OCI-LY1 (cell line): ENCODE measurements at regions not wholly inside any gene's neighbourhood (a gene's known extent, or its start where the extent isn't known, plus 50 kb on each side); places are given as distances from the start of the nearest gene placed in this dataset.

Experiments
- H2AFZ ChIP-seq: fragments of 200-600 bp; sonication (generic), shearing (Covaris generic); 2 replicates; pipeline ENCODE4 v1.6.0; 2014; ENCODE audit warnings: antibody characterized with exemption, mild to moderate bottlenecking, low read length
- H3F3A ChIP-seq: fragments of 200-600 bp; sonication (generic), shearing (Covaris generic); 2 replicates; pipeline ENCODE4 v1.6.0; 2014; ENCODE audit warnings: mild to moderate bottlenecking, antibody characterized with exemption, low read length, moderate library complexity; ENCODE audit not compliant: insufficient read depth
- H3K27ac ChIP-seq: fragments of 200-600 bp; sonication (generic); 2 replicates; pipeline ENCODE4 v1.5.1; 2014; ENCODE audit warnings: low read length, mixed run types, mild to moderate bottlenecking, low read depth; ENCODE audit not compliant: poor library complexity, severe bottlenecking
- H3K27me3 ChIP-seq: fragments of 200-600 bp; sonication (generic); 2 replicates; pipeline ENCODE4 v1.6.0; 2014; ENCODE audit warnings: antibody characterized with exemption, mild to moderate bottlenecking, low read length, moderate library complexity; ENCODE audit not compliant: insufficient read depth
- H3K36me3 ChIP-seq: fragments of 200-600 bp; sonication (generic); 2 replicates; pipeline ENCODE4 v1.6.1; 2014; ENCODE audit warnings: mild to moderate bottlenecking, antibody characterized with exemption, low read length, moderate library complexity, mixed read lengths; ENCODE audit not compliant: insufficient read depth
- H3K4me1 ChIP-seq: fragments of 200-600 bp; sonication (generic); 2 replicates; pipeline ENCODE4 v1.5.1; 2014; ENCODE audit warnings: mild to moderate bottlenecking, low read length, moderate library complexity; ENCODE audit not compliant: insufficient read depth, severe bottlenecking
- H3K4me2 ChIP-seq: fragments of 200-600 bp; sonication (generic), shearing (Covaris generic); 2 replicates; pipeline ENCODE4 v1.6.1; 2014; ENCODE audit warnings: low read length
- H3K4me3 ChIP-seq: fragments of 200-600 bp; sonication (generic); 2 replicates; pipeline ENCODE4 v1.5.1; 2014; ENCODE audit warnings: low read length, low read depth, mild to moderate bottlenecking, mixed read lengths; ENCODE audit not compliant: poor library complexity, severe bottlenecking
- H3K79me2 ChIP-seq: fragments of 200-600 bp; shearing (Covaris generic); 2 replicates; pipeline ENCODE4 v1.6.1; 2016; ENCODE audit warnings: mixed run types, low read length, mixed read lengths; ENCODE audit not compliant: insufficient read depth
- H3K9ac ChIP-seq: fragments of 200-600 bp; sonication (generic), shearing (Covaris generic); 2 replicates; pipeline ENCODE4 v1.6.1; 2014; ENCODE audit warnings: mild to moderate bottlenecking, low read length, mixed read lengths
- H3K9me2 ChIP-seq: fragments of 200-600 bp; sonication (generic), shearing (Covaris generic); 2 replicates; pipeline ENCODE4 v1.6.1; 2014; ENCODE audit warnings: low read depth, mild to moderate bottlenecking, low read length, mixed read lengths
- H3K9me3 ChIP-seq: fragments of 200-600 bp; shearing (Covaris generic); 2 replicates; pipeline ENCODE4 v1.6.1; 2014; ENCODE audit warnings: low read length, mixed read lengths
- H4K20me1 ChIP-seq: fragments of 200-600 bp; sonication (generic), shearing (Covaris generic); 2 replicates; pipeline ENCODE4 v1.6.0; 2016; ENCODE audit warnings: mild to moderate bottlenecking, low read length; ENCODE audit not compliant: insufficient read depth
- EZH2 ChIP-seq: fragments of 200-600 bp; sonication (generic), shearing (Covaris generic); IDR thresholded peaks from 2 replicates; pipeline ENCODE4 v1.8.0; 2017; ENCODE audit warnings: borderline replicate concordance, mixed run types, mild to moderate bottlenecking, antibody characterized with exemption, low read length, moderate library complexity, mixed read lengths
- TF ChIP-seq, protein P1 (sequence below): fragments of 200-600 bp; sonication (generic), shearing (Covaris generic); IDR thresholded peaks from 2 replicates; pipeline ENCODE4 v1.5.1; 2017; ENCODE audit warnings: mild to moderate bottlenecking, antibody characterized with exemption, low read length, moderate library complexity, mixed read lengths

DNA sequence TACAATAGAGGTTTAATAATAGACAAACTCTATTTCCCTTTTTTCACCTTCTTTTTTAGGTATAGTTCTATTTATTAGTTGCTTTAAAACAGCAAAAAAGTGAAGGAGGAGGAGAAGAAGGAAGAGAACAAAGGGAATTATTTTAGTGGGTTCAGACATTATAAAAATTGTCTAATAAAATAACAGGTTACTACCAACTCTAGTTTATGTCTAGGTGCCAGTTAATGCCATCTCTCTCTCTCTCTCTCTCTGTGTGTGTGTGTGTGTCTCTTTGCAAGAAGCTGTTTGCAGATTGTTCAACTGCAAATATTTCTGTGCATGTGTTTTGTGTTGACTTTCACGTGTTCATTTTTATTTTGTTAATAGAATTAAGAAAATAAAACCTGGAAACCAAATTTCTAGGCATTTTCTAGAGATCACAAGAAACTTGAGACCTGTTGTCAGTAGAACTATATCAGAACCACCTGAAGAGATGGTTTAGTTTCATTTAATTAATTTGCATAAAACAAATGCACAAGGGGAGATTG lies 313.5 kb upstream of the SGK1 start:
- H3K36me3 ChIP-seq, result no peaks in the 10 kb centered on the region
- H2AFZ ChIP-seq, result no peak overlapping the region
- no peaks in the 10 kb centered on the region for H3K9me3 ChIP-seq
- H3K9ac ChIP-seq, result no peak overlapping the region
- H3K9me2 ChIP-seq, result no peaks in the 10 kb centered on the region
- H4K20me1 ChIP-seq, result no peaks in the 10 kb centered on the region
- no peaks in the 10 kb centered on the region for H3K27me3 ChIP-seq
- H3K4me2 ChIP-seq, result no peak overlapping the region
- TF ChIP-seq EZH2, result no peak
- TF ChIP-seq, protein P1, sequence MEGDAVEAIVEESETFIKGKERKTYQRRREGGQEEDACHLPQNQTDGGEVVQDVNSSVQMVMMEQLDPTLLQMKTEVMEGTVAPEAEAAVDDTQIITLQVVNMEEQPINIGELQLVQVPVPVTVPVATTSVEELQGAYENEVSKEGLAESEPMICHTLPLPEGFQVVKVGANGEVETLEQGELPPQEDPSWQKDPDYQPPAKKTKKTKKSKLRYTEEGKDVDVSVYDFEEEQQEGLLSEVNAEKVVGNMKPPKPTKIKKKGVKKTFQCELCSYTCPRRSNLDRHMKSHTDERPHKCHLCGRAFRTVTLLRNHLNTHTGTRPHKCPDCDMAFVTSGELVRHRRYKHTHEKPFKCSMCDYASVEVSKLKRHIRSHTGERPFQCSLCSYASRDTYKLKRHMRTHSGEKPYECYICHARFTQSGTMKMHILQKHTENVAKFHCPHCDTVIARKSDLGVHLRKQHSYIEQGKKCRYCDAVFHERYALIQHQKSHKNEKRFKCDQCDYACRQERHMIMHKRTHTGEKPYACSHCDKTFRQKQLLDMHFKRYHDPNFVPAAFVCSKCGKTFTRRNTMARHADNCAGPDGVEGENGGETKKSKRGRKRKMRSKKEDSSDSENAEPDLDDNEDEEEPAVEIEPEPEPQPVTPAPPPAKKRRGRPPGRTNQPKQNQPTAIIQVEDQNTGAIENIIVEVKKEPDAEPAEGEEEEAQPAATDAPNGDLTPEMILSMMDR, result no peak
- no peaks in the 10 kb centered on the region for H3F3A ChIP-seq
- H3K79me2 ChIP-seq, result no peaks in the 10 kb centered on the region
- no peaks in the 10 kb centered on the region for H3K4me1 ChIP-seq
- no peak overlapping the region for H3K4me3 ChIP-seq
- no peak overlapping the region for H3K27ac ChIP-seq

DNA sequence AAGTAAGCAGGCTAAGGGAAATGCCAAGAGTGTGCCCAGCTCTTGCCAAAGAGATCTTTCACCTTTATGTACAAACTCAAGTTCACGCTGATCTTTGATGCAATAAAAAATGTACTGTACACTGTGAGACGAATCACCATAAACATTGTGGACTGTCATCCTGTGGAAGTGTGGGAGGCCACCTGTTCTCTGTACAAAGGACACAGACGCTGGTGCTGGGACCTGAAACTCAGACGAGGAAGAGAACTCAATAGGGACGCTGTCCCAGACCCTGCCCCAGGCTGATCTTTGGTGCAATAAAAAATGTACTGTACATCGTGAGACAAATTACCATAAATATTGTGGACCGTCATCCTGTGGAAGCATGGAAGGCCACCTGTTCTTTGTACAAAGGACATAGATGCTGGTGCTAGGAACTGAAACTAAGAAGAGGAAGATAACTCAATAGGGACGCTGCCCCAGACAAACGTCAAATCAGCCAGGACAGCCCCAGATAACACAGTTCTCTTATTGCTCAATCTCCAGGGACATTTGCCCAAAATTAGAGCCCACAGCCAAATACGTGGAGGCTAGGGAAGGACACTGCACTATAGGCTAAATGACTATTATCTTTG lies 312.7 kb upstream of the SGK1 start:
- H3K27me3 ChIP-seq, result no peaks in the 10 kb centered on the region
- H4K20me1 ChIP-seq, result no peaks in the 10 kb centered on the region
- H3K4me1 ChIP-seq, result no peaks in the 10 kb centered on the region
- H3F3A ChIP-seq, result no peaks in the 10 kb centered on the region
- no peaks in the 10 kb centered on the region for H3K9me2 ChIP-seq
- H3K79me2 ChIP-seq, result no peaks in the 10 kb centered on the region
- no peak for TF ChIP-seq EZH2
- TF ChIP-seq, protein P1, result no peak
- no peak overlapping the region for H3K4me3 ChIP-seq
- no peaks in the 10 kb centered on the region for H3K36me3 ChIP-seq
- no peak overlapping the region for H3K27ac ChIP-seq
- H3K9ac ChIP-seq, result no peak overlapping the region
- H3K9me3 ChIP-seq, result no peaks in the 10 kb centered on the region
- H3K4me2 ChIP-seq, result no peak overlapping the region
- no peak overlapping the region for H2AFZ ChIP-seq

DNA sequence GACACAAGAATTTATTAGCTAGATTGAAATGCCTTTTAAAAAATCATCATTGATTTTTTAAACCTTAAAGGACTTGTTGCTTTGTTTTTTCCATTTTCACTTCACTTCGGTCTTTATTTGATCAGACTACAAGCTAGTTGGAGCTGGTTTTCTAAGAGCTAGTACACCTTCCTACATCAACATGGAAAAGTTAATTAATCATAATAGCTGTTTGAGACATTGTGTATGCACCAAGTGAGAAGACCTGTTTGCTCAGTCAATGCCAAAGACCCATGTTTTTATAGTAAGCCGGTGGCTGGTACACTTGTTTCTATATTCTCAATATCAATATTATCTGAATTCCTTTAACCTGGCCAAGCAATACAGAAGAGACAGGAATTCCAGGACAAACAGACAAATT lies 310.2 kb upstream of the SGK1 start:
- Histone ChIP-seq H3K4me3 (no peak overlapping the region), H4K20me1 (no peaks in the 10 kb centered on the region), H3K27ac (no peak overlapping the region), H3K36me3 (no peaks in the 10 kb centered on the region), H3K27me3 (no peaks in the 10 kb centered on the region), H3K9me3 (no peaks in the 10 kb centered on the region), H2AFZ (no peak overlapping the region), H3F3A (no peaks in the 10 kb centered on the region), H3K9ac (no peak overlapping the region), H3K9me2 (no peaks in the 10 kb centered on the region), H3K4me1 (no peaks in the 10 kb centered on the region), H3K79me2 (no peaks in the 10 kb centered on the region), H3K4me2 (no peak overlapping the region)
- TF ChIP-seq, protein P1, result no peak
- TF ChIP-seq EZH2, result no peak
